ENCODE measurements at regions not wholly inside any gene's neighbourhood (a gene's known extent, or its start where the extent isn't known, plus 50 kb on each side); places are given as distances from the start of the nearest gene placed in this dataset.
A peak's percentile ranks its signal among the peaks of the same experiment; 100 is the strongest.
"Not testable (repeated sequence)": the region's sequence is repeated elsewhere in the genome, so short reads cannot be mapped to it uniquely, and the experiment has no call there.

DNA sequence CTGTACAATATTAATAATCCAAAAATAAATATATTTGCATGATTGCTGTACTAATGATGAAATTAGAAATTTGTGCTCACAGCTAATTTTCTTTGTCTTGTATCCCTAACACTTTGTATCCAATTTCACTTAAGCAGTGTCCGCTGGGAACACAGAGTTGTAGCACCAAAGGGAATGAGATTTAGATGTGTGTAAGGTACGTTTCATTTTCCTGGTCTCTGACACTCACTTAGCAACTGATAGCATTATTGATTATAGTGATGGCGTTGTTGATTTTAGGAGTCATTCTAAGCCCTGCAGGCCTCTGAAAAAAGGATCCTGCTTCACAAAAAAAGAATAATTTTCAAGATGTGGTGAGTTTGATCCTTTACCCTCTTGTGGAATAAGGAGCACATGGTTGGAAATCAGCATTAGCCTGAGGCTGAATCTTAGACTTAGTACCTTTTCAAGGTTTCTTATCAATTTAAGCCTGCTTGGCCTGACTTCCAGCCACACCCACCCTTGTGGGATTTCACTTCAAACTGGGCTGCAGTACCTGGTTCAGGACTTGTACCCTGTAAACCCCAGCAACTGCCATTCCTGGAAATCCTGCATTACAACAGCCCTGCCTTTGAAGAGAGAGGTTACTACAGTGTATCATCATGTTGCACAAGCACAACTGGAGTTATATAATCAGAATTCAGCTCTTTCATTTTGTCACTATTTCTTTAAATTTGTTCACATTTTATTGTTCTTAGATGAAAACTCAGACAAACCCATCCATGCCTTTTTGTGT, 116.2 kb downstream of the RND3 start:
- no peak for DNase-seq (ENCODE audit: low spot score)

DNA sequence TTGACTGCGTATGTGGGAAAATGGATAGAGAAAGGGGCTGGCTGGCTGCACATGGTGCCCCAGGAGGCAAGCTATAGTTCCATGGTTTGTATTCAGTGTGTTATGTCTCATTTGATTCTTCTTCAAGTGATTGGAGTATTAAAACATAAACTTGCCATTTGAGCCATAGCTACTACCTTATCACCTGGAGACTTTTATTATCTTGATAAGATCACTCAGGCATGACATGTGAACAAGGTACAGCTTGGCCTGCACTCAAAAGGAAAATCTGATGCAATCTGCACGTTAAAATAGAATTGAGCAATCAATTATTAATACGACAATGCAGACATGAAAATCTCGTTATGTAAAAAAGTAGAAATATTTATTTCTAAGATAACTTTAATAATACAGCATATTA, 116.9 kb downstream of the RND3 start:
- no peak for DNase-seq (ENCODE audit: low spot score)

DNA sequence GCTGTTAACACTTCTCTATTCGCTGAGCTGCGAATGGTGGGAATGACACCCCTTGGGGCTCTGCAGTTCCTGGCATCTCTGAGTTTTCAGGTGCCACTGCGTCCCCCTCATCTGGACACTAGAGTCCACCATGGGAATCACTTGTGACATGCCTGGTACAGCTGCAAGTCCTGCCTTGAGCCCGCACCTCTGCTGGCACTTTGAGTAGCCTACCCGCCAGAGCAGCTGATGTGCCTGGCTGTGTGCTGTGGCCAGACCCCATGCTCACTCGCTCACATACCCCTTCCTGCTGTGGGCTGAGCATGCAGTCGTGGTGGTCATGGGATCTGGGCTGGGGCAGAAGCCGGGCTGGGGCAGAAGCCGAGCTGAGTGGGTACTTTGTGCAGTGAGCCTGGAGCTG, 117.6 kb downstream of the RND3 start:
- DNase-seq (ENCODE audit: low spot score): no peak

DNA sequence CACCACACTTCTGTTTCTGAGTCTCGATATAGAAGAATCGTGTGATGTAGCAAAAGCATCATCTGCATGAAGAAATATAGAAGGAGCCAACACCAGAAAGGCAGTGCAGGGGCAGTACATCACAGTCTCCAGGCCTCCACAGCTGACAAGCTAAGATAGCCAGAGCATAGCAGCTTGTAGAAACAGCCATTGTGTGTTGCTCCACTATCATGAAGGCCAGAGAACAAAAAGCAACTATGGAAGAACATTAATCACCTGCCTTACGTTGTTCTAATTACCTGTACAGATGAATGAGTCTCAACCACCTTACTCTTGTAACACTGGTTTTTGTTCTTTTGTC, 129.0 kb downstream of the RND3 start:
- DNase-seq (ENCODE audit: low spot score): no peak

DNA sequence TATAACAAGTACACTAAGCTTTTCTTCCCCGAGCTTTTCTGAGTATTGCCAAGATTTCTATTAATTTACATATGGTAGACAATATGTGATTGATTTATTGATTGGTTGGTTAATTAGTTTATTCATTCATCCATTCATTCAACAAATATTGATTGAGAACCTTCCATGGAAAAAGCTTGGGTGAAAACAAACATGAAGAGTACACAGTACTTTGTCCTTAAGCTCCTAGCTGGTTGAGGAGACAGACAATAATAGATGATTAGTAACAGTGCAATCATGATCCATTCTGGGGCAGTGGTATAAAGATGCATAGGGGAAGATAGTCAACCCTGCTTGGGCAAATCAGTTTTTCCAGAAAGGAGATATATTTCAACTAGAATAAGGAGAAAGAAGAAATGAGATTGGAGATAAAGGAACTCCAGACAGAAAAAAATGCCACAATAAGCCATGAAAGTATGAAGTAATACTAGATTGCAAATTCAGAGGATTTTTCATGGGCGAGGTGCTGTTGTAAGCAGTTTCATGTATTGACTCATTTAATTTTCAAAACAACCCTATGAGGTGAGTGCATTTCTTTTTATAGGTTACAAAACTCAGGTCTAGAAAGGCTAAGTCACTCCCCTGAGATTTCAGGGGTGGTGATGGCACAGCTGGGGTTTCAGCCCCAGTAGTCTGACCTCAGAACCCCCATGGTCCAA, 129.5 kb downstream of the RND3 start:
- DNase-seq (ENCODE audit: low spot score): no peak

DNA sequence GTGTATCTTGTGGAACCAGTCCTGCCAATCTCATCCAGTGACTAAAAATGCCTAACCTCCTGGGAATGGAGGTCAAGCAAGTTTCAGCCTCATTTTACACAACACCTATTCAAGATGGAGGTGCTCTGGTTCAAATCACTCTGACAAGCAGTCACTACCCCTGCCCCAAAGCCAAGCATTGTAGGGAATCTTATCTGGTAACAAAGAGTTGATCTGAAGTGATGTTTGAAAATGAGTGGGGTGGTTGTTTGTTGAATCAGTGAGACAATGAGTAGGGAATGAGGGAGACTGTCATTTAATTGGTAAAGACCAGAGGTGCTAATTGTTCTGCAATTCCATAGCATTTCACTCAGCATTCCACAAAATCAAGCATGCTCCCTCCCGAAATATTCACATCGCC, 132.0 kb downstream of the RND3 start:
- DNase-seq (ENCODE audit: low spot score): no peak

DNA sequence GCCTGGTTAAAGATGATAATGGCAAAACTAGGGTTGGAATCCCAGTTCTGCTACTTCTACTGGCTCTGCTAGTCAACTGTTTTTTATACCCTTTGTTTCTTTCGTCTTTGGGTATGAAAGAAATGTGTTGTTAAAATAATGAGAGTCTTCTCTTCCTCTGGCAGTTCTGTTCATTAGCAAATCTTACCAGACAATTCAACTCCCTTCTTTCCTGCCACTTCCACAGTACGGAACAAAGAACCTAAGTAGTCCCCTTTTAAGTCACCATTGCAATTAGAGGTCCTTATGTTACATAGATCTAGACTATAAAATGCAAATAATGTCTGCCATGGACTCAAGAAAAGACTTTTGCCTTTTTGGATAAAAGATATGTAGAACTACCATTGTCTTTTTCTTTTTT, 134.1 kb downstream of the RND3 start:
- DNase-seq (ENCODE audit: low spot score): no peak

DNA sequence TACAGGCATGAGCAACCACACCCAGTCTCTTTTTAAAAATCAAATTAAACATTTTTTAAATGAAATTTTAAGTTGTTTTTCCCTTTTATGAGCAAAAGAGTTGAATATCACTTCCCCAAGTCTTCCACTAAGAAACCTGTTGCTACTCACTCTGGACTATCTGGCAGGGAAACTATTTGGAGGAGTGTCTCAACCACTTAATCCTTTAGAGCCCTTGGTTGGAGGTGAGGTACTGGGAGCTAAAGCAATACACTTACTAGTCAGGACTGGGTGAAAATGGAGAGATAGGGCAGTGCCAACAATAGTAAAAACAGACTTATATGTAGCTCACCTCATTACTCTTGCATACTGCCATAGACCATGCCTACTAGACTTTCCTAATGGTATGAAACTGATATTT, 135.5 kb downstream of the RND3 start:
- DNase-seq (ENCODE audit: low spot score): no peak

DNA sequence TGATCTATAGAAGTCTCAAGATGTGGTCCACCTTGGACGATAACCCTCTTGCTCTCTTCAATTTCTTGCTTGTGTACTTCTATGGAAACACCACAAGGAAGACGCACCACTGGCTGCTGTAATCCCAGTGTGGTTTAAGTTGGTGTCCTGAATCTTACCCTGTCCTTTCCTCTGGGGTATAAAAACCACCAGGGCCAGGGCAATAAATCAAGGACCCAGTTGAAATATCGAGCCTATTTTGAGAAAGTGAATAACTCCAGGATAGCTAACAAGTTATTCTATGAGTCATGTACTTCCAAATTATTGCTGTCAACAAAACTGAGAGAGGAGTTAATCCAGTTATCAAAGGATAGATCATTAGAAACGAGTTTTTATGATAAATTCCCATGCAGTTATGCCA, 137.0 kb downstream of the RND3 start:
- no peak for DNase-seq (ENCODE audit: low spot score)

DNA sequence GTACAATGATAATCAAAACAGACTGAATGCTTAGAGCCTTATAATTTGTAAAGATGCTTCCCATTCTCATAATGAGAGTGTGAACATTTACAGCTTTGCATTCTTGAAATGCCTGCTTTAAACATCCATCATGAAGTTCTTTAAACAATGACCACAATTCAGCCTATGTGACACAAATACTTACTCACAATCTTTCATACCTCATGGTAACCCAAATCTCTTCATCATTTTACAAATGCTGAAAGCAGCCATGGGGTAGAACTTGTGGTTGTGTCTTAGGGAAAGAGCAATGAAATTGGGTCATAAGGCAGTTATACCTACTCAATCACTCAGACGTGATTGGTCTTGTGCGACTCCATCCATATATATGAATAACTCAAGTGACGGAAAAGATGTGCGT, 140.7 kb downstream of the RND3 start:
- DNase-seq (ENCODE audit: low spot score): no peak

DNA sequence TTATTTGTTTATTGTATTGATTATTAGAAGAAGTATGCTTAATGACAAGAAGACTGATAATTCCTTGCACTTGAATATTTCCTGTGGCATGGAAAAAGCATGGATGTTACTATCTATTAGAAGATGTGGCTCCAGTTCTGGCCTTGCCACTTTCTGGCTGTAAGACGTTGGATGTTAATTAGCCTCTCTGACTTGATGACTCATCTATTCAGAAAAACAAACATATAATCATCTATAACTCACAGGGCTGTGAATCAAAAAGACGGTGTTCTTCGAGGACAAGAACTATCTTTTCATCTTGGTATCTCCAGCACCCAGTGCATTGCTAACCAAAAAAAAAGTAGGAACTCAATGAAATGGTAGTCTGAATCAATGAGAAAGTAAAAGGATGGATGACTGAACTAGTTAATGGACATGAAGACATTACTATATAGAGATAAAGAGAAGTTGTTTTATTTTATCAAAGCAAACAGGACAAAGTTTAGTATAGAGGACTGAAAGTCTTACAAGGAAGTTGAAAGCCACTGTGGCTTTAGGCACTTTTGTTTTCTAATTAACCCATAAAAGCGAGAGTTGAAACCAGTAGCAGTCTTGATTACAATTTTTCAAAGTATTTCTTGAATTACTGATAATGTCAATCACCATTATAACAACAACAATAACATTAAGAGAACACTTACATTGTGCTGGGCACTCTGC, 145.3 kb downstream of the RND3 start:
- DNase-seq (ENCODE audit: low spot score): no peak

DNA sequence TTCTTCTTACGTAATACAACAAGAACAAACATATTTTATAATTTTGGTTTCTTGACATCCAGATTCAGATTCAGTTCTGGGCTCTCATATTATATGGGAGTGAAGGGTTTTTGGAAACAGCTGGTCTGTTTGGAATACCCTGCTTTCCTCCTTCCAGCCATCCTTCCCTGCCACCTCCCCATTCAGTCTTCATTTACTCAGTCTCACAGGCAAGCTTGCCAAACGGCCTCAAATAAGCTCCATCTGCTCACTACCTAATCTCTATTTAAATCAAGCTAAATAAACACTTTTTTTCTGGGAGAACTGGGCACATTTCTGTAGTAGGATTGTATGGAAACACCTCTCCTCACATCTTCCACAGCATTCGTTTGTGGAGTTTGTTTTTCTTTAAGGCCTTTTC, 147.5 kb downstream of the RND3 start:
- no peak for DNase-seq (ENCODE audit: low spot score)

DNA sequence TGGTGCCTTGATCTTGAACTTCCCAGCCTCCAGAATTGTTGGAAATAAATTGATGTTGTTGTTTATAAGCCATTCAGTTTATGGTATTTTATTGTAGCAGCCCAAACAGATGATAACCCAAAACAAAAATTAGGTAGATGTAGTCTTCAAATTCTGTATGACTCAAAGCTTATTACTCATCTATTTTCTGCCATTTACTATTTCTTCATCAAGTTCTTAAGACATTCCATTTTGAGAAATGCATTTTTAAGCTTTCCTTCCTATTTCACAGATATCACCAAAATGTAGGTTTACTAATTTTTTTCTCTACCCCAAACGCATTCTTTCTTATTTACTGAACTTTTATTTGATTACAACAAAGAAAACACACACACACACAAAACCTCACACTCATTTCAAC, 148.2 kb downstream of the RND3 start:
- DNase-seq (ENCODE audit: low spot score): no peak

DNA sequence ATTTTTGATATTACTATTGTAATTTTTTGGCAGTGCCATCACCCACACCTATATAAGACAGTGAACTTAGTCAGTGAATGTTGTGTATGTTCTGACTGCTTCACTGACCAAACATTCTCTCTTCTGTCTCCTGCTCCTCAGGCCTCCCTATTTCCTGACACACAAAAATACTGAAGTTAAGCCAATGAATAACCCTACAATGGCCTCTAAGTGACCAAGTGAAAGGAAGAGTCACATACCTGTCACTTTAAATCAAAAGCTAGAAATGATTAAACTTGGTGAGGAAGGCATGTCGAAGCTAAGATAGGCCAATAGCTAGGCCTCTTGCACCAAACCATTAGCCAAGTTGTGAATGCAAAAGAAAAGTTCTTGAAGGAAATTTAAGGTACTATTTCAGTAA, 151.9 kb downstream of the RND3 start:
- no peak for DNase-seq (ENCODE audit: low spot score)

DNA sequence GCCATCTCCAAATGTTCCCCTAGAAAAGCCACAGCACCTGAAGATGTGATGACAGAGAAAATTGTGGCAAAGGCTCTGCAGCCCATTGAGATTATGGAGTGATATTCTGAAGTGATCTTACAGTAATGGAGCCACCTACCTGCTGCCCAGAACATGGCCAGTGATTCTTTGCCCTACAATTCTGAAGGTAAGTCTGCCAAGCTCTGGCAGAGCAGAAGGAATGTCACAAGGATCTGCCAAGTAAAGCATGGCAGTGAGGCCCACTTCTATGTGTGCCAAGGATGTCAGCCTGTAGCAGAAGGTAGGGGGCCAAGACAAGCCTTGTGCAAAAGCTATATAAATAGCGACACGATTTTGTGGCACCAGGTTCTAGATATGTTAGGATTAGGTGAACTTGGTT, 155.1 kb downstream of the RND3 start:
- DNase-seq (ENCODE audit: low spot score): no peak

DNA sequence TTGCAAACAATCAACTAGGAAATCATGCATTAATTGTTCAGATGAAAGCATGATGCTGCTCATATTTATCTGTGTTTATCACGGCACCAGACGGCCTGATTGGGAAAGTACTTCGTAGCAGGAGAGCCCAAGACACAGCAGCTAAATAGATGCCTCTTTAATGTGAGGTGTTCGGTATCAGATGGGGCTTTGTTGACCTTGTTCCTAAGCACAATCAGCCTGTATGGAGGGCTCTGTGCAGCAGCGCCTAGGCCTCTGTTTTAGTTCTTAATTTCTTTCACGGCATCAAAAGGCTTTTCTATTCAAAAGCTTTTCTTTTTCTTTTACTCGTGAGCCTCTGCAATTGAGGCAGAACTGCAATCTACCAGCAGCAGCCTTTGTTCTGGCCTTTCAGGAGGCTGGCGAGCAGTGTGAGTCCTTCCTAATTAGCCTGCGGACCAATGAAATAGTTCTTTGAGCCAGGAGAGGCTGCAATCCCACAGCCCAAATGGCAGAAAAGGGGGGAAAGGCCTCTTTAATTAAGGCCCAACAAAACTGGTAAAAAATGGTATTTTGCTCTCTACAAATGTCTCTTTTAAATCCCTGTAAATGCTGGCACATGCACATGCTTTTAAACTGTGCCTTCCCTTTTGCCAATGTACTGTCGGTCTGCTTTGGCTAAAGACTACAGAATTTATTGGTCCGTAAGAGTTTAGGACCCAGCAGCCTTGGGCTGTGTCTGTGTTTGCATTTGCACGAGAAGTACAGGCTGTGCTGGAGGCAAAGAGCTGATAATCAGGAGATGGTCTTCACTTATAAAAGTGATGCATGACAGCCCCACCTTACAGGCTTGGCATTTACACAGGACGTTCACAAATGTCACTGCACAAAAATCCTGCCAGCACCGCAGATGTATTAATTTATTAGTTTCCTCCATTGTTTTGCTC, 159.6 kb downstream of the RND3 start:
- peak; percentile 49 for DNase-seq (ENCODE audit: low spot score)

DNA sequence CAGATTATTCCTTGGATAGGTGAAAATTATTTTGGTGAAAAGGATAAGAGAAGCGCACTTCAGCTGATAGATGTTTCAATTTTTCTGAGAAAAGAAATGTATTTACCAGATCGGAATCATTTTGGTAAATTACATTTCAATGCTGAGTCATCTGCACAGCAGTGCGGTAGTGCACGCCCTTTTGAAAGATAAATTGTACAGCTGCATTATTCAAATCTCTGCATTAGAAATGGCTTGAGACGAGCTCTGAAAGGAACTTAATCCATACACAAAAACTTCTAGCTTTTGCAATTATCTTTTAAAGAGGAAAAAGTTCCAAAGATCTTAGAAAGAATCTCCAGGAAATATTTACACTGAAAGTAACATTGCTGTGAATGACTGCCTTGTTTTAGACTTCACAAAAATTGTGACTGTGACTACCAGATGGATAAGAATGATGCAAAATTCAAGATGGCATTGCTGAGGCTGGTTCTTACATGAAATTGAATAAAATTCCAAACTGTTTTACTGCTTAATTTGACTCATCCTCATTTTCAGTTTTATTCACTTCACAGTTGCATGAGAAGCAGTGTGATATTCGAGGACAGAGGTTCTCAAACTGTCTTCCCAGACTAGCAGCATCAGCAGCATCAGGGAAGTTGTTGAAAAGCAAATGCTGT, 161.7 kb downstream of the RND3 start:
- DNase-seq (ENCODE audit: low spot score): no peak

DNA sequence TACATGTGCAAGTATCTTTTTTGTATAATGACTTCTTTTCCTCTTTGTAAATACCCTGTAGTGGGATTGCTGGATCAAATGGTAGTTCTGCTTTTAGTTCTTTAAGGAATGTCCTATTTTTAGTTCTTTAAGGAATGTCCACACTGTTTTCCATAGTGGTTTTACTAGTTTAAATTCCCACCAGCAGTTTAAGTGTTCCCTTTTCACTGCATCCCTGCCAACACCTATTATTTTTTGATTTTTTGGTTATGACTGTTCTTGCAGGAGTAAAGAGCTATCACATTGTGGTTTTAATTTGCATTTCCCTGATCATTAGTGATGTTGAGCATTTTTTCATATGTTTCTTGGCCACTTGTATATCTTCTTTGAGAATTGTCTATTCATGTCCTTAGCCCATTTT, 164.4 kb downstream of the RND3 start:
- not testable (repeated sequence) for DNase-seq (ENCODE audit: low spot score)

DNA sequence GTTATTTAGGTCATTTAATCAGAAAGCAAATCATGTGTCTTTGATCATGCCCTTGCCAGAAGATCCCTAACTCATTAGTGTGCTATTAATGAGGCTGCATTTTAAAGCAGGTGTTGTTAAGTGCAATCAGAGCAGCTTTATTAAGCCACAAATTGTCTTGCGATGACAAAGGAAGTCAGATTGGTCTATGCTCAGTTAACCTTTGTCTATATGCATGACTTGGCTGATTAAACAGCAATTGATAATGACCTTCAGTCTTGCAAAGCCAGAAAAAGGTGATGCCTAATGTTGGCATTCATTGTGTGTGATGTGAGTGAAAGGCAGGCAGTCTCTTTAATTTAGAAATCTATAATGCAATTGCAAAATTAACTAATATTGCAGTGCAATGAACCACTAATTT, 166.9 kb downstream of the RND3 start:
- DNase-seq (ENCODE audit: low spot score): no peak

DNA sequence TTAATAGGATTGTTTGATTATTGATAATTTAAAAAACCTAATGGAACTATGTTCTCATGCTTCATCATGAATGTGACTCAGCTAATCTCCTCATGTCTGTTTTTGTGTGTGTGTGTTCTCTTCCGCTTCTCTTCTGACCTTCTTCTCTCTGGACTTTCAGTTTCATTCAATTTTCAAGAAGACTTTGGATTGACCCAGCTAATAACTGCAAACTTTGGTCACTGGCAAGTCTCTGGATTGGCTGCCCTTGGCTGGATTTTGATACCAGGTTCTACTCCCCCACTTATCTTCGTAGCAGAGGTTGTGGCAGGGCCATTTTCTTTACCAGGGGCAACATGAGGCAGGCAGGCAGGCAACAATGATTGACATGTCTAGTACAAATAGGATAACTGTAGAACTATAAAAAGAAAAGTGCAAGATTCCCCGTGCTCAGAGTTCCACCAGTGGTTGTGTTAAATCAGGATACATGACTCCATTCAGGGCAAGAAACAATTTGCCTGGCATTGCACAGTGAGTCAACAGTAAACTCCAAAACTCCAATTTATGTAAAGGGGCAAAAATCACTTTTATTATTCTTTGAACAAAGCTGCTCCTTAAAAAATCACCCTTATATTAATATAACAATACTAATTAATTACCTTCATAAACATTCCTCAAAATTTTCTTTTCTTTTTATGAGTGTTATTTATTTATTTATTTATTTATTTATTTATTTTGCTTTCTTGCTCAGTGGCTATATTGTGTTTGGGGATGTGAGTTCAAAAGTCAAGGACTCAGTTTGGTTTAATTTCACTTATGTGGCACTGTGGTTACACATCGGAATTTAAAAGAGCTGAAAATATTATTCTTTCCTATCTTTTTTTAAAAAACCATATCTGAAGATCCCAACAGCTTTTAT, 167.6 kb downstream of the RND3 start:
- DNase-seq (ENCODE audit: low spot score): no peak

DNA sequence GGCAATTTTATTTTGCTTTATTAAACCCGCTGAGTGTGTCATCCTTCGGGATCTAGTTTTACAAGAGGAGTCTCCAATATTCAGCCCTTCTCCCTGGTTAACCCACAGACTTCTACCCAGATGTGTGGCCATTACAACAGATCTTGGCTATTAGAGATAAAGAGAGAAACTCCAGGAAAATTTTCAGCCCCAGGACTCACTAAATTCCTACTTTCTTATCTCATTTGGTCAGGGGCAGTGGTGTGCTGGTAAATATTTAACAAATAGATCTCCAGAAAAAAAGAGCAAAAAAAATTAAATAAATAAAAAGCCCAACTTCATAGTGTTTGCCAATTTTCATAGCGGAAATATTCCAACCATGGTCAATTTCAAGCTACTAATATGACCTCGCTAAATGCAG, 168.4 kb downstream of the RND3 start:
- no peak for DNase-seq (ENCODE audit: low spot score)
